Kidney glomerular epithelial cell (primary cell): ENCODE measurements at regions not wholly inside any gene's neighbourhood (a gene's known extent, or its start where the extent isn't known, plus 50 kb on each side); places are given as distances from the start of the nearest gene placed in this dataset.

Experiments
- DNase-seq: peaks from one replicate; lab custom pipeline; 2025; lab: John Stamatoyannopoulos, UW

DNA sequence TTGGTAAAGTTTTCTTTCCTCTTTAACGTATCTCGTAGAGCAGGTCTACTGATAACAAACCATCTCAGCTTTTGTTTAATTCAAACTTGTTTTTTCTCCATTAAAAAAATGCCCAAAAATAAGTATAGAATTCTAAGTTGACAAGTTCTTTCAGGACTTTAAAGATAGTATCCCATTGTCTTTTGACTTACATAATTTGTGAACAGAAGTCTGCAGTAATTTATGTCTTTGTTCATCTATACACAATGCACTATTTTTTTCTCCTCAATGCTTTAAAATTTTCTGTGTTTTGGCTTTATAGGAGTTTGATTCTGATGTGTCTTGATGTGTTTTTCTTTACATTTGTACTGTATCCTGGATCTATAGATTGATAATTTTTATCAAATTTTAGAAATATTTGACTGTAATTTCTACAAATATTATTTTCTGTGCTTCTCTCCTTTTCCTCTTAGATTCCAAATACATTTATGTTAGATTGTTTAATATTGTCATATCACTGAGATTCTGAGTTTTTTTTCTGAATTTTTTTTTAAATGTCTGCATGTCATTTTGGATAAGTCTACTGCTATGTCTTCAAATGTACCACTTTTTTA lies 143.3 kb downstream of the FTCDNL1 start:
- DNase-seq, result no peak

DNA sequence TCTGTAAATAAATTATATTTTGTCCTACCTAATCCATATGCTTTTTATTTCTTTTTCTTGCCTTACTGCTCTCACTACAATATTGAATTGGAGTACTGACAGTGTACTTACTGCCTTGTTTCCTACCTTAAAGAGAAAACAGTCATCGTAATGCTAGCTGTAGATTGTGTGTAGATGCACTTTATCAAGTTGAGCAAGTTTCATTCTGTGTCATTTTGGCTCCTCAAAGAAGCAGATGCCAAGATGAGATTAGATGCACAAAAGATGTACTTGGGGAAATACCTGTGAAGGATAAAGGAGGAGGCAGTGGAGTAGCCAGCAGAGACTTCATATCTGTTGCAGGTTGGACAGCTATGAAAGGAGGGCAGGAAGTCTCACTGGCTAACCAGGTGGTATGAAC lies 145.5 kb downstream of the FTCDNL1 start:
- DNase-seq, result no peak

DNA sequence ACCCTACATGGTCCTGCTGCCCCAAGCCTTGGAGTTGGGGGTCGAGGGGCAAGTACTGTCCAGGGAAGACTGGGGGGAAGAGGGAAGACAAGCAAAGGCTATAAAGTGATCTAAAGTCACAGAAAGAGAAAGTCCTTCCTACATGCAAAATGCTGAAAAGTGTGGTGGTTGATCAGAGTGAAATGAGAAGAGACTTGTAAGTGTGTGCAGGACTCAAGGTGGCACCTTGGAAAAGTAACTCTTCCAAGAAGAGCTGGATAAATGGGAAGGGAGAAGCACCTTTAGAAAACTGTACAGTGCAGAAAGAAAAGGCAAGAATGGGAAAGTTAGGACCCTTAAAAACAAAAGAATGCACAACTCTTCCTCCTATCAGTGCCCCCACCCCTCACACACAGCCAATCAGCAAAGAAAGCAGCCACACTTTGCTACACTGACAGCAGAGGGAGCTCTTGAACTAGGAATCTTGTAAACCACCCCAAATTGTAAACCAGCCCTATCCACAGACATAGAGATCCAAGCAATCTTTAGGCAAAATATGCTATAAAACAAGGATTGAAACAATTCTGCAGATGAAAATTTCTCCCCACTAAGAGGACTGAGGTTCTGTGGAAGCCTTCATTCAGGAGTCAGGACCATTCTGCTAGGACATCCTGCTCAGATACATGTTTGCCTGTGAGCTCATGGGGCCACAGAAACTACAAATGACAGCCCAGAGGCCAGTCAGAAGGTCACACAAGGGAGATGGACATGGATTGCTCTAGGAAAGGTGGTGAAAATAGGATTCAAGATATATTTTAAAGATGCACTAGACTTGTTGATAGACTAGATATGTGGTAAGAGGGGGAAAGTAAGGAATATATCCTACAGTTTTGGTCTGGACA lies 146.4 kb downstream of the FTCDNL1 start:
- peak; percentile 49 for DNase-seq

DNA sequence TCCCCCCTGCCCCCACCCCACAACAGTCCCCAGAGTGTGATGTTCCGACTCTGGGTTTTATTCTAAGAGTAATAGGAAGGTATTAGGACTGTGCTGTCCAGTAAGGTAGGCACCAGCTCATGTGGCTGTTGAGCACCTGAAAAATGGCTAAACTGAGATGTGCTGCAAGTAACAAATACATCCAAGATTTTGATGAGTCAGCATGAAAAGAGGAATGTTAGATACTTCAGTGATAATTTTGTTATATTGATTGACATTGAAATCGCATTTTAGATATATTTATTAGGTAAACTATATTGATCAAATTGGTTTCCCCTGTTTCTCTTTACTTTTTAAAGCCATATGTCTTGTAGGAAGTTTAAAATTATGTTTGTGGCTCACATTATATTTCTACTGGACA lies 147.8 kb downstream of the FTCDNL1 start:
- DNase-seq, result no peak

DNA sequence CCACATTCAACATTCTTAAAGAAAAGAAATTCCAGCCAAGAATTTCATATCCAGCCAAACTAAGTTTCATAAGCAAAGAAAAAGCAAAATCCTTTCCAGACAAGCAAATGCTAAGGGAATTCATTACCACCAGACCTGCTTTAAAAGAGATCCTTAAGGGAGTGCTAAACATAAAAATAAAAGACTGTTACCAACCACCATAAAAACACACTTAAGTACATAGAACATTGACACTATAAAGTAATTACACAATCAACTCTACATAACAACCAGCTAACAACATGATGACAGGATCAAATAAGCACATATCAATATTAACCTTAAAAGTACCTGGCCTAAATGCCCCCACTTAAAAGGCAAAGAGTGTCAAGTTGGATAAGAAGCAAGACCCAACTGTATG lies 153.5 kb downstream of the FTCDNL1 start:
- DNase-seq, result no peak

DNA sequence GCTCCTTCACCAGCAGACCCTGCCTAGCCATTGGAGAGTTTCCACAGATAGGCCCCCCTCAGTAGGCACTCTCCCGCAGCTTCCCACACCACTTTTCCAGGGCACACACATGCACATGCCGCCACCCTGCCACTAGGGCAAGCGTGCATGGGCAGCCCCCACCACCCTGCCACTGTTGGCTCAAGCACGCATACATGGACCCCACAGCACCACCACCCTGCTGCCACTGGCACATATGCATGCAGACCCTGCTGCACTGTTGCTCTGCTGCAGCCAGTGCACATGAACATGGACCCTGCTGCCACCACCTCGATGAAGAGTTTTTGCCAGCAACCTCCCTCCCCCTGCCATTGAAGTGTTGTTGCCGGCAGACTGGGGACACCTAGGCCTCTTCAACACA lies 154.9 kb downstream of the FTCDNL1 start:
- DNase-seq, result no peak

DNA sequence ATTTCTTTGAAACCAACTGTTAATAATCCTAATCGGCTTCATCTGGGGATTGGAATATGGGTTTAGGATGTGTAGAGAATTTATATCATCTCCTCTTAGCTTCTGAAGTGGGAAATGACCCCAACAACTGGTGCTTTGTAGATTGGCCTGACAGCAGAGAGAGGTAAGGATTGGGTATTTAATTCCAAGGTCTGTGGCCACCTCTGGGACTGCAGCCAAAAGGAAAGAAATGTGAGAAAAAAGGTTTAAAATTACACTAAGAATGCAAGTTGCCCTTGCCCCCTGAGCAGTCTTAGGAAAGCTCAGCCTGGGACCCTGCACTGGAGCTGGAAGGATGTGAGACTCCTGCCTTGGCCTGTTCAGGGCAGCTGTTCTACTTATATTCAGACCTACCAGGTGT lies 157.1 kb downstream of the FTCDNL1 start:
- no peak for DNase-seq

DNA sequence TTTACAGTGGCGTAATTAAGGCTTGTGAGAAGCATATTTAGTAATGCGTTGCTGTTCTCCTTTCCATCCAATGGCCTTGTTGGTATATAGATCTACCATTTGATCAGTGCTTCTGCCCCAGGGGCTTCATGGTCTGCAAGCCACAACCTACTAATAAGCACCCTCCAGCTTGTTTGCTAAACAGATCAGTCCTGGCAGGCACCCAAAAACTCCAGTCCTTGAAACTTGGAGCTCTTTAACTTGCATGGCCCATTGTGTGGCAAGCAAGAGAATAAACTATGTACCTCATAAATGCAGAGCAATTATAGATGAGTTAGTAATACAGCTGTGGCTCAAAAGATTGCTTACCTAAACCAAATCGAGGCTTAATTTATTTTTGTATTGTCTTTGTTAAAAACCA lies 158.5 kb downstream of the FTCDNL1 start:
- no peak for DNase-seq

DNA sequence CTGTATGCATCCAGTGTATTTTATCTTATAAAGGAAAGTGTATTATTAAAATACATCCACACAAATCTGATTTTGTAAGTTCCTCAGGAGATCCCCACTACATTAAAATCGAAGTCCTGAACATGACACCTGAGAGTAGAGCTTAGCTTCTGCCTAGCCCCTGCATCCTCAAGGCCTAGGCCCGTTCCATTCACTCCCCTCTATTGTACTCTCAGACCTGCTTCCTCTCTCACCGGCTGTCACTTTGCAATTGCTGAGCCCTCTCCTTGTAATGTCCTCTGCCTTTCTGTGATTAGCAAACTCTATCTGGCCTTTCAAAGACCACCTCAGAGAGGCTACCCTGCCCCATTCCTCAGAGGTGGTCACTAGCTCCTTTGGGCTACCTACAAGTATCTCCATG lies 160.8 kb downstream of the FTCDNL1 start:
- no peak for DNase-seq

DNA sequence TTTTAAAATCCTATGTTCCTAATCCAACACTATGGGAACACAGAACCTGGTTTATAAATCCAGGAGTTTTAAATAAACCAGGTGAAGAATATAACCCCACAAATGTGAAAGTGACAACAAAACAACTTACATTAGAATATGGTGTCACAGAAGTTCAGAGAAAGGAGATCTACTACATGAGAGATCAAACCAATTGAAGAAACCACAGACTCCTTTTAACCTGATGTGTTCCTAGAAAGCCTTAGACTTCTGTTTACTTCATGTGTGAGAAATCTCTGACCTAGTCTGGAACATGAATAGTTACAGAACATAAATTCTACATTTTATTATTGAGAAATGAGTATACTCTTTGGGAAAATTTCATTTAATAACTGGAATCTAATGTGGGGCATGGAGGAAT lies 165.3 kb downstream of the FTCDNL1 start:
- DNase-seq, result no peak

DNA sequence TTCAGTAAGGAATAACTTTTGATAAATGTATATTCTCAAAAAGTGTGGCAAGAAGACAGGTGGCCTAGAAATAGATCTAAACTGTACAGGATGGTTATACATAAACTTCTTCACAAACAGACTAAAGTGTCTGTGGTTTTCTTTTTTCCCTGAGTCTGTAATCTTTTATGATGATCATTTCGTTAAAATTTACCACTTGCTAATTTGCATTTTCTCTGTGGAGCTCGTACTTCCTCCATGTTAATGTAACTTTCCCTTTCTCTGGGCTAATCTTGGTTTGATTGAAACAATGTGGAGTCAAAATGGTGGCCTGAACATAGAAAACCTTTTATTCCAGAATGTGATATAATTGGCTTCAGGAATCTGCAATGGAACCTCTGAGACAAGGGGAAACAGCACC lies 166.2 kb downstream of the FTCDNL1 start:
- DNase-seq, result no peak

DNA sequence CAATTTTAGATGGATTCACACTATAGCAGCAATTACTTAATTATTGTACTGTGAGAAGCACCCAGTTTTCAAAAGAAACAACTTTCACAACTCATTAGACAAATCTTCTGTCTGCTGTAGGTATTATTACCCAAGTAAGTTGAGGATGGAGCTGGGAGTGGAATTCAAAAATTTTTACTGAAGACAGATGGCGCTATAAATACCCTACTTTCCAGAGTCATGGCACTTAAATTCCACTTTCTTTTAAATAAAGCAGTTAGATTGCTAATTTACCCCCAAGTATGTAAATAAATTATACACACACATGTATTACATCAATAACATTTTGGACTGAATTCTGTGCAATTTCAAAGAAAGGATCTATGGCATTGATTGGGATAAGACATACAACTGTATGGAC lies 166.8 kb downstream of the FTCDNL1 start:
- DNase-seq, result no peak

DNA sequence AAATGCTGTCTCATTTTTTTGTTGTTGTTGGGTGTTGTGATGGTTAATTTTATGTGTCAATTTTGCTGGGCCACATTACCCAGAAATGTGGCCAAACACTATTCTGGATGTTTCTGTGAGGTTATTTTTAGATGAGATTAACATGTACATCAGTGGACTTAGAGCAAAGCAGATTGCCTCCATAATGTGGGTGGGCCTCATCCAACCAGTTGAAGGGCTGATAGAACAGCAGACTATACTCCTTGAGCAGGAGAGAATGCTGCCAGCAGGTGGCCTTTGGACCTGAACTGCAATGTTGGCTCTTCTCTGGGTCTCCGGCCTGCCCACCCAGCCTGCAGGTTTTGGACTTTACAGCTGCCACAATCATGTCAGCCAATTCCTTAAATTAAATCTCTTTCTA lies 169.0 kb downstream of the FTCDNL1 start:
- no peak for DNase-seq

DNA sequence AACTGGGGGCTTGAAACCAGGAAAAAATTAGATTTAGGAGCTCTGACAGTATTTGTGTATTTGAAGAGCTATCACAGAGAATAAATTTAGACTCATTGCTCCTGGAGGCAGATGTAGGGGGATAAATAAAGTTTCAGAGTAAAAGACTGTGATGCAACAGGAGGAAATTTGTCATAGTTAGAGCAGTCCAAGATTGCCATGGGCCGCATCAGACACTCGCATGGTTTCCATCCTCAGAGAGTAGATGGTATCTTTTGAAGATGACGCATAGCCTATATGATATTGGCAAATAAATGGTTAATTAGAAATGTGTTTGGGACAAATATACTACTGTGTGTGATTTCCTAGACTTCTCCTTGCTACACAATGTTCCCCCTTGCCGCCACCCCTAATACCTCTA lies 170.5 kb downstream of the FTCDNL1 start:
- no peak for DNase-seq

DNA sequence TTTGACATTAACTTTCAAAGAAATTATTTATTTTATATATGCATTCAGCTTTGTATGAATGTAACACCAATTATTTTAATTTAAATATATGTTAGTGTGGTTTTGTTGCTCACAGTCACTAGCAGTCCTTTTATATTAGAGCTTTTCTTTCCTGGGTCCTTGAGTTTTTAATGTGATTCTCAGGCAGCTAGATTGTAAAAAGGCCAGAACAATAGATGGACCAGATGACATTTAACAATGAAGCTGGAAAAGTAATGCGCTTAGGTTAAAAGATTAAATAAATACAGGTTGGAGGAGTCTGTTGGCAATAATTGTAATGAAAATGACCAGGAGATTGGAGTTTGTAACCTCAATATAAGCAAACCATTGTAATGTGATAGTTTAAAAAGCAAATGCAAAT lies 171.1 kb downstream of the FTCDNL1 start:
- no peak for DNase-seq

DNA sequence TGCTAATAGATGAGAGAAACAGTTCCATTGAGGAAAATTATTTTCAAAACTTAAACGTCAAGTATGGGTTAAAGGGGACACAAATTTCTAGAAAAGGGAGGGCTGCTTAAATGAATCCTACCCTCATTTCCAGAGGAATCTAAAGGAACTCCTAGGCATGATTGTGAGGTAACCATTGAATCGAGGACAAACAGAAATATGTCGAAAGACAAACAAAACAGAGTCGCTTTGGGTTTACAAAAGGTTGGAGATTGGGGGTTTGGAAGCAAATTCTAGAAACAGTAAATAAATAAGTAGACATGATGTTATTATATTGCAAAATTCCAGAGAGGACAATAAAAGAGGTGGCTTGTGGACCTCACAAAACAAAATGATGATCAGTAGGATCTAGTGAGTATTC lies 173.1 kb downstream of the FTCDNL1 start:
- DNase-seq, result no peak

DNA sequence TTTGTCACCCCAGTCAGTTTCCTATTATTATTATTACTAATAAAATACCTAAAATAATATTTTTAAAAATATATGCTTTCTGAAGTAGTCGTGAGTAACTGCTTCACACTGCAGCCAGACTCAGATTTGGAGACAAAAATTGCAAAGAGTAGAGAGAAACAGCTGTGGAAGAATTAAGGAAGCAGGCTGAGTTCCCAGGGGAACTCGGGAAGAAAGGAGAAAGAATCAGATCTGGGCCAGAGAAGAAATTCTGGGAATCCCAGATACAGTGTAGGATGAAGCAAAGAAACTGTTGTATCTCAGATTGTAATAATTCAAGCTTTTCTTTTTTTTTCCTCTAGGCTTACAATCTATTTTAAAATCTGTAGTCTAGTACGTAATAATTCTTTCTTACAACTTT lies 182.3 kb downstream of the FTCDNL1 start:
- no peak for DNase-seq

DNA sequence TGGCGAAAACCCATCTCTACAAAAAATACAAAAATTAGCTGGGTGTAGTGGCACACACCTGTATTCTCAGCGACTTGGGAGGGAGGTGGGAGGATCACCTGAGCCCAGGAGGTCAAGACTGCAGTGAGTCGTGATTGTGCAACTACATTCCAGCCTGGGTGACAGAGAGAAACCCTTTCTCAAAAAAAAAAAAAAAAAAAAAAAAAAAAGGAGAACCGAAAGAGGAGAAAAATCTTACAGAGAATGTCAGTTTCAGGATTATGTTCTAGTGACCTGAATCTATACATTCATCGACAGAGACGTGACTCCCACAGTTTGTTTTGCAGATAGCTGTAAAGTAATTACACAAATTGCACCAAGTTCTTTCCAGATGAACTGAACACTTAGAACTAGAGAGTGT lies 187.8 kb downstream of the FTCDNL1 start:
- DNase-seq, result no peak

DNA sequence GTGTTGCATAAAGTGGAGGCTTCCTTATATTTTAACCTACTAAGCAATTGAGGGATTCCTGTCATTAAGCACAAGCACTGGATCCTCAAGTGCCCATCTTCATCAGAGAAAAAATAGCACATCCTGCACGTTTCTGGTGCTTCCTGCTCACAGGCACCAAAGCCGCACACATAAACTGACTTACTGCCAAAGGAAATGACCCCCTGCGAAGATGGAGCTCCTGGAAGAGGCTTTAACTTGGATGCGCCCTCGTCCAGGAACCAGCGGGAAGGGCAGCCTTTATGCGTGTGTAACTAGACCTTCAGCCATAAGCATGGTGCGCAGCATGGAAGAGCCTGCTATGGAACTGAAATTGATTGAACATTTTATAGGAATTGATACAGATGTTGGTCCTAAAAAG lies 188.7 kb downstream of the FTCDNL1 start:
- no peak for DNase-seq

DNA sequence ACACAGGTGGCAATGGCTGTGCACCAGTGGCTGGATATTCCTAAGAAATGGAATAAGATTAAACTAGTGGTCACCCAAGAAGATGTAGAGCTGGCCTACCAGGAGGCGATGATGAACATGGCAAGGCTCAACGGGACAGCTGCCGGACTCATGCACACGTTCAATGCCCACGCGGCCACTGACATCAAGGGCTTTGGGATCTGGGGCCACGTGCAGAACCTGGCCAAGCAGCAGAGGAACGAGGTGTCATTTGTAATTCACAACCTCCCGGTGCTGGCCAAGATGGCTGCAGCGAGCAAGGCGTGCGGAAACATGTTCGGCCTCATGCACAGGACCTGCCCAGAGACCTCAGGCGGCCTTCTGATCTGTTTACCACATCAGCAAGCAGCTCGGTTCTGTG lies 190.8 kb downstream of the FTCDNL1 start:
- no peak for DNase-seq

DNA sequence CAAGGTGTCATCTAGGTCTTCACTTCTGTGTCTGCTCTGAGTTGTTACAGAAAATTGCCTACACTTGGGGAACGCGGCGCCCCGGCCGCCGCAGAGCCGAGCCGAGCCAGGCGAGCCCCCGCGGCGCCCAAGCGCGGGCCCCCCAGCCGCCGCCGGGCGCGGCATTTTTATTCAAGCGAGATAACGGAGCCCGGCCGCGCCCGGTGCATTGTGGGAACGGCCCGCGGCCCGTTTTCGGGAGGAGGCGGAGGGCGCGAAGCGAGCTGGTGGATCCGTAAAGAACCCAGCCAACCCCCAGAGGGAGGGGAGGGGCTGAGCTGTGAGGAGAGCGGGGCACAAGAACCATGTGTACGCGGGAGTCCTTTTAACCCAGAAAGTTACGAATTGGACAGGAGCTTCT lies 191.8 kb downstream of the FTCDNL1 start:
- DNase-seq, result no peak

DNA sequence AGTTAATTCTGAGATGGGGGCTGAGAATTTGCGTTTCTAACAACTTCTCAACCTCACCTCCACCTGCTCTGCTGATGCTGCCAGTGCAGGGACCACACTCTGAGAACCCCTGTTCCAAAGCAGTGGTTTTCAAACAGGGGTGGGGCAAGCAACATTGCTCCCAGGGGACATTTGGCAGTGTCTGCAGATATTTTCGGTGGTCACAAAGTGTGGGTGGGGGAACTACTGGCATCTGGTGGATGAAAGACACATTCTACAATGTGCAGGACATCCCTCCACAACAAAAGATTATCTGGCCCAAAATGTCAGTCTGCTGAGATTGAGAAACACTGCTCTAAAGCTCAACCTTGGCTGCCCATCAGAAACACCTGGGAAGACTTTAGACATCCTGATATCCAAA lies 188.7 kb upstream of the SATB2 start:
- DNase-seq, result no peak

DNA sequence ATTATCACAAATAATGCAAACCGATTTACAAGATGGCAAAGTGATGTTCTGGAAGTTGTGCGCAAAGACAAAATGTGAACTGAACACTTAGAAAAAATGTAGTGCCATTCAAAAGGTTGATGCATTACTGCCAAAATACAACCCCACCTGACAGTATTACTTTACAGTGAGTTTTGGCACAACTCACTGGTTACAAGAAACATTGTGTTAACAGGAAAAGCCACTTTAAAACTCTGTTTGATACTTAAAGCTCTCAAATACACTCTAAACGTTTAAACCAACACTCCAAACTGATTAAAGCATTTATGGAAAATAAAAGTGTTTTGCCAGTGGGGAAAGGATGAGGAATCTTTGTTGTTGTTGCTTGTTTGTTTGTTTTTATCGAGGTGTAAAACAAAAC lies 173.4 kb upstream of the SATB2 start:
- DNase-seq, result no peak

DNA sequence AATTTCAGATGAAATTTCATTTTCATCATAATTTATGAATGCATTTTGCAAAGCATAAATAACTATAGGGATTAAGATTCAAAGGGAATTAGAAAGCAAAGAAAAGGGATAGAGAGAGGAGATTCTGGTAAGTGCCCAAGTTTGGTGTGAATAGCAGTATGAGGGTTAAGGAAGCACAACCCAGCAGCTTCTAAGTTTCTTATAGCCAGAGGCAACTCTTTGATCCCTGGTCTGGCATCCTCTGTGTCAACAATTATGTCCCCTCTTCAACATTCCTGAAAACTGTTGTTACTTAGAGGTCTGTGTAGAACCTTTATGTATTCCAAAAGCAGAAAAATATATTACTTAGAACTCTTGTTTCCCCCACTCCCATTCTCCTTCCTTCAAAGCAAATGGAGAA lies 171.6 kb upstream of the SATB2 start:
- DNase-seq, result no peak
